SK-N-SH (cell line): ENCODE measurements at regions not wholly inside any gene's neighbourhood (a gene's known extent, or its start where the extent isn't known, plus 50 kb on each side); places are given as distances from the start of the nearest gene placed in this dataset.
"Not testable (repeated sequence)": the region's sequence is repeated elsewhere in the genome, so short reads cannot be mapped to it uniquely, and the experiment has no call there.

Experiments
- CTCF ChIP-seq: fragments of 200-600 bp; sonication (generic); IDR thresholded peaks from 2 replicates; pipeline ENCODE4 v1.6.1; 2017; ENCODE audit warnings: antibody characterized with exemption, mild to moderate bottlenecking, moderate library complexity
- EZH2phosphoT487 ChIP-seq: fragments of 200-600 bp; sonication (generic); IDR thresholded peaks from 2 replicates; pipeline ENCODE4 v1.6.1; 2017; ENCODE audit warnings: low read depth, mixed run types, mild to moderate bottlenecking, antibody characterized with exemption, moderate library complexity, borderline replicate concordance
- GABPA ChIP-seq: IDR thresholded peaks from 2 replicates; pipeline ENCODE4 v1.4.0; 2012; ENCODE audit warnings: low read depth, mild to moderate bottlenecking
- RFX5 ChIP-seq: IDR thresholded peaks from 2 replicates; pipeline ENCODE4 v1.6.1; 2012; ENCODE audit warnings: mild to moderate bottlenecking, improper control_type of control experiment, low read length

GRCh38 chr12:83696311-83696710 is 1009.6 kb downstream of the TMTC2 start:
- not testable (repeated sequence) for TF ChIP-seq EZH2phosphoT487, RFX5, GABPA, CTCF
